H7 (cell line): ENCODE measurements at regions not wholly inside any gene's neighbourhood (a gene's known extent, or its start where the extent isn't known, plus 50 kb on each side); places are given as distances from the start of the nearest gene placed in this dataset.
"Not testable (repeated sequence)": the region's sequence is repeated elsewhere in the genome, so short reads cannot be mapped to it uniquely, and the experiment has no call there.

ENCODE experiments used
- DNase-seq: peaks from one replicate; pipeline ENCODE4 v3.0.0; 2012
- H3K27me3 ChIP-seq: 2 replicates; pipeline ENCODE4 v1.6.0; 2011; ENCODE audit warnings: mild to moderate bottlenecking, low read length; ENCODE audit not compliant: control insufficient read depth, insufficient read depth
- H3K36me3 ChIP-seq: replicated peaks from 2 replicates; pipeline ENCODE4 v1.5.1; 2011; ENCODE audit warnings: low read length; ENCODE audit not compliant: control insufficient read depth, insufficient read depth
- H3K4me3 ChIP-seq: 2 replicates; pipeline ENCODE4 v1.5.1; 2011; ENCODE audit warnings: low read depth, mild to moderate bottlenecking, control low read depth, low read length, moderate library complexity; ENCODE audit not compliant: insufficient read depth

- no peak for DNase-seq
- no peaks in the 10 kb centered on the region for H3K27me3 ChIP-seq
- H3K36me3 ChIP-seq = no peaks in the 10 kb centered on the region
- H3K4me3 ChIP-seq = no peak overlapping the region
Measured at GRCh38 chr16:47876511-47876910, 279.3 kb downstream of the ABCC12 start.

DNA sequence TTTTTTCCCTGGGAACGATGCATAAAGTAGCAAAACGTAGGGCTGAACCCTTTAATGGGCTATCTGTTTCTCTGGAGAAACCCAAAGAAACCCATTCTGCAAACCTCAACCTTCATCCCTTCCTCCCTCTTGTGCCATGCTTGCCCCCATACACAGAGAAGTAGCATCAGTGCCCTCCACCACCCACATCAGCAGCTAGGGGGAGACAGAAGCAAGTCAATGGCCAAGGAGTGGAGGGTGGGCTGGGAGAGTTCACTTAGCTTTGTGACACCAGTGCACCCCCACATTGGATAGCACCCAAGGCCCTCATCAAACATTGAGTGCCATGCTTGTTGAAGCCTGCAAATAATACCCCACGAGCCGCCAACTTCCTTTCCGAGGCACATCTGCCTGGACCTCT, 282.4 kb downstream of the ABCC12 start:
- H3K36me3 ChIP-seq = no peaks in the 10 kb centered on the region
- H3K4me3 ChIP-seq = no peak overlapping the region

GRCh38 chr16:47872225-47872624, 283.6 kb downstream of the ABCC12 start:
- no peak for DNase-seq
- Histone ChIP-seq H3K27me3 (no peaks in the 10 kb centered on the region), H3K36me3 (no peaks in the 10 kb centered on the region), H3K4me3 (no peak overlapping the region)

More for the DNA sequence above, 282.4 kb downstream of the ABCC12 start:
- H3K27me3 ChIP-seq = no peaks in the 10 kb centered on the region
- no peak for DNase-seq

DNA sequence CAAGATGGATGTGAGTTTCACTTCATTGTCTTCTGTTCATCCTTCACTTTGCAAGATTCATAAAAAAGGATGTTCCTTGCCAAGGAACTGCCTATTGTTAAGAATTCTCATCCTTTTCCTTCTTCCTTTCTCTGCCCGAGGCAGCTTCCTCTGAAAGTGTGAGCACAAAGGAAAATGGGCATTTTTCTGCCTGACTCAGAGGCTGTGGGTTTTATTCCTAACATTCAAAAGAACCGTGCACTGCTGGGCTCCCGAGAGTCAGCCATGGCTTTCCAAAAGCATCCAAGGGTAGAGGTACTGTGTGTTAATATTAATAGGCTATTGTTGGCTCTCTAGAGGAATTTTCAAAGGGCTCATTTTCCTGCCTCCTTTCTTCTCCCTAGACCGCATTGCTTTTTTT, 289.4 kb downstream of the ABCC12 start:
- no peak for DNase-seq
- no peaks in the 10 kb centered on the region for H3K36me3 ChIP-seq
- no peak overlapping the region for H3K4me3 ChIP-seq
- no peaks in the 10 kb centered on the region for H3K27me3 ChIP-seq

DNA sequence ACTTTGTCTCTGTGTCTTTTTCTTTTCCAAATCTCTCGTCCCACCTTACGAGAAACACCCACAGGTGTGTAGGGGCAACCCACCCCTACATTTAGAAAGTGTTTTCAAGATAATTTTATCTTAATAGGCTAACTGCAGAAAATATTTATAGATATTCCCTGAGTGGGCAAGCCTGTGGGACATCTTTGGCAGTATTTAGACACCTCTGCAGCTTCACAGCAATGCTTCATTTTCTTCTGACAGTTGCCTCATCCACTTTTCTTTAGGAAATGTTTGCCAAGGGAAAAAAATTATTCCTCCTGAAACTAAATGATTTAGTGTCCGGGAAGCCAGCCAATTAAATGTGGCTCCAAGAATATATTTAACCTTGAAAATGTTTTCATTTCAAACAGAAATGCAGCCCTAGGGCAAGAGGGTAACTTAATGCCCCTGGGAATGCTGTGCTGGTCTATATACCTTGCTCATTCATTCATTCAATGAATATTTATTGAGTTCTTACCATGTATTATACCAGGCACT, 290.4 kb downstream of the ABCC12 start:
- Histone ChIP-seq H3K36me3 (no peaks in the 10 kb centered on the region), H3K27me3 (no peaks in the 10 kb centered on the region), H3K4me3 (no peak overlapping the region)
- DNase-seq = no peak

DNA sequence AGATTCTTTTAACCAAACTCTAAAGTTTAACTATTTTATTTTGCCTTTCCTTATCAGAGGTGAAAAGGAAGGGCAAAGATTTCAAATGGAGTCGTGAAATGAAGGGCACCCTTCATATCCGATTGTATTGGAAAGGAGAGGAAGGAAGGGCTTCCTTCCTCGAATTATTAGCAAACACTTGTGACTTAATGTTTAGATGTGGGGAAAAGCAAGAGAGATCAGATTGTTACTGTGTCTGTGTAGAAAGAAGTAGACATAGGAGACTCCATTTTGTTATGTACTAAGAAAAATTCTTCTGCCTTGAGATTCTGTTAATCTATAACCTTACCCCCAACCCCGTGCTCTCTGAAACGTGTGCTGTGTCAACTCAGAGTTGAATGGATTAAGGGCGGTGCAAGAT, 291.5 kb downstream of the ABCC12 start:
- not testable (repeated sequence) for H3K4me3 ChIP-seq, H3K27me3 ChIP-seq, DNase-seq, H3K36me3 ChIP-seq

- Histone ChIP-seq H3K27me3 (no peaks in the 10 kb centered on the region), H3K4me3 (no peak overlapping the region), H3K36me3 (no peaks in the 10 kb centered on the region)
- DNase-seq = no peak
Measured at GRCh38 chr16:47861999-47862398, 293.8 kb downstream of the ABCC12 start.

GRCh38 chr16:47858333-47858982, 297.3 kb downstream of the ABCC12 start:
- H3K4me3 ChIP-seq = no peak overlapping the region
- DNase-seq = no peak
- H3K36me3 ChIP-seq = no peaks in the 10 kb centered on the region
- no peaks in the 10 kb centered on the region for H3K27me3 ChIP-seq

DNA sequence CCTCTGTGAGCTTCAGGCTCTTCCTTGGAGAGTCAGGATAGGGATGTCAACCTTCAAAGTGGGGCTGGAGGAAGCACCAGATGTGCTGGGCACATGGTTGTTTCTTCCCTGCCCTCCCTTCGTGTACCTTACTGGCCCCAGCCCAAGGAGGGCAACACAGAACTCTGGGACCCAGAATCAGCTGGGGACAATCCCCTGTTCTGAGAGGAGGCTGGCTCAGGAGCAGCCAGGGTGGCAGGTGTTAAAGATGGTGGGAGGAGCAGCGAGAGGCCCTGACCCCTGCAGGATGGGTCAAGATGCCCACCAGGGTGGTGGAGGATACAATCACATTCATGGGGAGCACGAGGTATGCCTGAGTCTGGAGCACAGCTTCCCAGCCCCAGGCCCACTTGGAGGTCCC, 300.4 kb downstream of the ABCC12 start:
- no peak for DNase-seq
- no peaks in the 10 kb centered on the region for H3K27me3 ChIP-seq
- H3K36me3 ChIP-seq = no peaks in the 10 kb centered on the region
- no peak overlapping the region for H3K4me3 ChIP-seq

- Histone ChIP-seq H3K4me3 (no peak overlapping the region), H3K36me3 (no peaks in the 10 kb centered on the region), H3K27me3 (peaks cover 2% of the 10 kb centered on the region; the same call in 1 of the 2 replicates)
- no peak for DNase-seq
Measured at GRCh38 chr16:47854737-47855136, 301.1 kb downstream of the ABCC12 start.

- no peak overlapping the region for H3K4me3 ChIP-seq
- H3K36me3 ChIP-seq = no peaks in the 10 kb centered on the region
- no peak for DNase-seq
- H3K27me3 ChIP-seq = peaks cover 2% of the 10 kb centered on the region; the same call in 1 of the 2 replicates
Measured at GRCh38 chr16:47852991-47853390, 302.8 kb downstream of the ABCC12 start.

- Histone ChIP-seq H3K36me3 (no peaks in the 10 kb centered on the region), H3K4me3 (no peak overlapping the region), H3K27me3 (peaks cover 2% of the 10 kb centered on the region; the same call in 1 of the 2 replicates)
- DNase-seq = no peak
Measured at GRCh38 chr16:47851146-47851545, 304.6 kb downstream of the ABCC12 start.

DNA sequence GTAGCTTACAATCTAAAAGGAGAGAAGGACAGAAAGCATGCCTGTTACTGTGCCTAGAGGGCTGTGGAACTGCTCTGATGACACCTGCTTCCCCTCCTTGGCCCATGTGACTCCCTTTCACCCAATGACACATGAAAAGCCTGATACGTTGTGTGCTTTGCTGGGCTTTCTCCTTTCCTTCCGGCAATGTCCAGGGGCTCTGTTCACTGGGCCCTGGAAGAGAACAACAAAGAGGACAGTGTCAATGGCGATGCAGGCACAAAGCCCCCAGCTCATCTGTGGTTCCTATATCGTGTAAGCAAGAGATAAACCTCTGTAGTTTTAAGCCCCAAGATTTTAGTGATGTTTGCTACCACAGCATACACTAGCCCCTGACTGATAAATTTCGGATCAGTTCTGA, 306.1 kb downstream of the ABCC12 start:
- DNase-seq = no peak
- Histone ChIP-seq H3K36me3 (no peaks in the 10 kb centered on the region), H3K4me3 (no peak overlapping the region), H3K27me3 (peaks cover 2% of the 10 kb centered on the region; the same call in 1 of the 2 replicates)

DNA sequence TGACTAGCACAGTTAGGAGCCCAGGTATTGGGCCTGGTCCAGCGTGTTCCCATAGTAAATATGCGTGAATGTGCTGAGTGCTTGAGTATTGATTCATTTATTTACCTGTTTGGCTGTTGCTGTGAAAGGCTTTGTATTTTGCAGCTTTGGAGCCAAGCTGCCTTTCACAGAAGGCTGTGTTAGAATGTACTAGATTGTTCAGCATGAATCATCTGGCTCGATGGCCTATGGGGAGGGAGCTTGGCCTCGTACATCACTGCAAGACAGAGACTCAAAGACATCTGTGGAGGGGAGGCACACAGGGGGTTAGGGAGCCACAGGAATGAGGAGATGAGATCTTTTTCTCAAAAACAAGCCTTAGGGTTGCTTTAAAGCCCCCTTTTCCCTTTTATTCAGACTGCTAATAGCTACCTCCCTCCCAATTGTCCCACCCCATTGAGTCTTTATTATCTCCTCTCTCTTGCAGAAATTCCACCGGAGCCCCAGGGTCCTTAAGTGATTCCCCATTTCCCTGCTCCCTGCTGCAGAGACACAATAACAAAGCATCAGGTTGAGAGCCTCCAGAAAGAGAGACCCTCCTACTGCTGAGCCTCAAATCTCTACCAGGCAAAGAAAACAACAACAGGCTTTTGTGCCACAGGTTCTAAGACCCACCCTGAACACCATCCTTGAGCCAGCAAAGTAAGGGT, 307.2 kb downstream of the ABCC12 start:
- no peak overlapping the region for H3K4me3 ChIP-seq
- peak; percentile 38 for DNase-seq
- H3K36me3 ChIP-seq = no peaks in the 10 kb centered on the region
- H3K27me3 ChIP-seq = peaks cover 2% of the 10 kb centered on the region; the same call in 1 of the 2 replicates

- no peak for DNase-seq
- no peaks in the 10 kb centered on the region for H3K36me3 ChIP-seq
- H3K27me3 ChIP-seq = peaks cover 2% of the 10 kb centered on the region; the same call in 1 of the 2 replicates
- H3K4me3 ChIP-seq = no peak overlapping the region
Measured at GRCh38 chr16:47847220-47847970, 308.4 kb downstream of the ABCC12 start.
